Neural progenitor cell (in vitro differentiated cells): ENCODE measurements at regions not wholly inside any gene's neighbourhood (a gene's known extent, or its start where the extent isn't known, plus 50 kb on each side); places are given as distances from the start of the nearest gene placed in this dataset.

Source experiments
- DNase-seq: peaks from one replicate; pipeline ENCODE4 v3.0.0-alpha.2; 2016; ENCODE audit warnings: low spot score
- H2AFZ ChIP-seq: fragments of 200-600 bp; sonication (generic); replicated peaks from 2 replicates; pipeline ENCODE4 v1.6.1; 2016; ENCODE audit warnings: antibody characterized with exemption
- H3F3A ChIP-seq: fragments of 200-600 bp; sonication (generic); 2 replicates; pipeline ENCODE4 v1.6.1; 2016; ENCODE audit warnings: antibody characterized with exemption, low read depth
- H3K27ac ChIP-seq: fragments of 200-600 bp; sonication (generic); 2 replicates; pipeline ENCODE4 v1.5.1; 2016; ENCODE audit warnings: mild to moderate bottlenecking
- H3K27me3 ChIP-seq: fragments of 200-600 bp; sonication (generic); 2 replicates; pipeline ENCODE4 v1.6.1; 2016; ENCODE audit warnings: mild to moderate bottlenecking, moderate library complexity
- H3K36me3 ChIP-seq: fragments of 200-600 bp; sonication (generic); 2 replicates; pipeline ENCODE4 v1.5.1; 2016
- H3K4me1 ChIP-seq: fragments of 200-600 bp; sonication (generic); 2 replicates; pipeline ENCODE4 v1.6.1; 2016; ENCODE audit warnings: mixed run types
- H3K4me2 ChIP-seq: fragments of 200-600 bp; sonication (generic); 2 replicates; pipeline ENCODE4 v1.6.1; 2016
- H3K4me3 ChIP-seq: fragments of 200-600 bp; sonication (generic); 2 replicates; pipeline ENCODE4 v1.5.1; 2016
- H3K79me2 ChIP-seq: fragments of 200-600 bp; sonication (generic); 2 replicates; pipeline ENCODE4 v1.6.1; 2016; ENCODE audit warnings: low read depth
- H3K9ac ChIP-seq: fragments of 200-600 bp; sonication (generic); 2 replicates; pipeline ENCODE4 v1.6.1; 2016
- H3K9me3 ChIP-seq: fragments of 200-600 bp; sonication (generic); 2 replicates; pipeline ENCODE4 v1.5.1; 2016; ENCODE audit warnings: low read depth
- H4K20me1 ChIP-seq: fragments of 200-600 bp; sonication (generic); 2 replicates; pipeline ENCODE4 v1.6.1; 2016; ENCODE audit warnings: low read depth
- H3K27ac Mint-ChIP-seq: 3 replicates; pipeline ENCODE4 v1.8.0; 2021; ENCODE audit warnings: mixed read lengths
- H3K27me3 Mint-ChIP-seq: 2 replicates; pipeline ENCODE4 v1.8.0; 2022; ENCODE audit warnings: low read depth, mild to moderate bottlenecking, inconsistent platforms, moderate library complexity, mixed read lengths; ENCODE audit not compliant: insufficient read depth
- H3K36me3 Mint-ChIP-seq: 3 replicates; pipeline ENCODE4 v1.8.0; 2021; ENCODE audit warnings: mixed read lengths
- H3K4me1 Mint-ChIP-seq: 3 replicates; pipeline ENCODE4 v1.8.0; 2021; ENCODE audit warnings: mixed read lengths
- H3K4me3 Mint-ChIP-seq: 3 replicates; pipeline ENCODE4 v1.8.0; 2021; ENCODE audit warnings: mild to moderate bottlenecking, moderate library complexity, mixed read lengths
- H3K9me3 Mint-ChIP-seq: 3 replicates; pipeline ENCODE4 v1.8.0; 2020; ENCODE audit warnings: mixed read lengths
- CTCF ChIP-seq: fragments of 200-600 bp; sonication (generic); IDR thresholded peaks from 2 replicates; pipeline ENCODE4 v1.5.1; 2017; ENCODE audit warnings: antibody characterized with exemption, mild to moderate bottlenecking
- EZH2 ChIP-seq: fragments of 200-600 bp; sonication (generic); IDR thresholded peaks from 2 replicates; pipeline ENCODE4 v1.6.1; 2017; ENCODE audit warnings: antibody characterized with exemption, mild to moderate bottlenecking, moderate library complexity
- EZH2phosphoT487 ChIP-seq: fragments of 200-600 bp; sonication (generic); IDR thresholded peaks from 2 replicates; pipeline ENCODE4 v1.6.1; 2017; ENCODE audit warnings: antibody characterized with exemption

- Histone ChIP-seq H3F3A (no peaks in the 10 kb centered on the region), H4K20me1 (no peaks in the 10 kb centered on the region), H3K9me3 (no peaks in the 10 kb centered on the region), H3K4me2 (no peak overlapping the region), H2AFZ (no peak overlapping the region), H3K79me2 (no peaks in the 10 kb centered on the region), H3K27ac (no peak overlapping the region), H3K4me3 (no peak overlapping the region), H3K27me3 (no peaks in the 10 kb centered on the region), H3K4me1 (no peaks in the 10 kb centered on the region), H3K36me3 (no peaks in the 10 kb centered on the region), H3K9ac (no peak overlapping the region)
- peaks cover 5% of the 10 kb centered on the region for H3K27me3 Mint-ChIP-seq
- no peak overlapping the region for H3K27ac Mint-ChIP-seq
- H3K4me3 Mint-ChIP-seq, result no peak overlapping the region
- peaks cover 4% of the 10 kb centered on the region for H3K36me3 Mint-ChIP-seq
- no peak for TF ChIP-seq CTCF
- TF ChIP-seq EZH2, result no peak
- TF ChIP-seq EZH2phosphoT487, result no peak
- peaks cover 7% of the 10 kb centered on the region for H3K4me1 Mint-ChIP-seq
- DNase-seq, result no peak
- no peaks in the 10 kb centered on the region for H3K9me3 Mint-ChIP-seq
Measured at GRCh38 chr16:79756571-79756970, 156.0 kb upstream of the MAF start.

- H3K4me3 ChIP-seq, result no peak overlapping the region
- Mint-ChIP-seq H3K4me1 (peaks cover 7% of the 10 kb centered on the region), H3K4me3 (no peak overlapping the region), H3K27me3 (peaks cover 5% of the 10 kb centered on the region), H3K27ac (no peak overlapping the region), H3K9me3 (peaks cover 2% of the 10 kb centered on the region), H3K36me3 (peaks cover 6% of the 10 kb centered on the region)
- no peak overlapping the region for H3K9ac ChIP-seq
- TF ChIP-seq EZH2 (no peak), CTCF (no peak), EZH2phosphoT487 (no peak)
- no peaks in the 10 kb centered on the region for H3K36me3 ChIP-seq
- no peaks in the 10 kb centered on the region for H3F3A ChIP-seq
- no peak overlapping the region for H2AFZ ChIP-seq
- H4K20me1 ChIP-seq, result no peaks in the 10 kb centered on the region
- no peaks in the 10 kb centered on the region for H3K9me3 ChIP-seq
- no peak for DNase-seq
- no peak overlapping the region for H3K4me2 ChIP-seq
- no peaks in the 10 kb centered on the region for H3K79me2 ChIP-seq
- H3K27me3 ChIP-seq, result no peaks in the 10 kb centered on the region
- H3K27ac ChIP-seq, result no peak overlapping the region
- no peaks in the 10 kb centered on the region for H3K4me1 ChIP-seq
Measured at GRCh38 chr16:79754501-79754900, 154.0 kb upstream of the MAF start.

GRCh38 chr16:79754081-79754480, 153.5 kb upstream of the MAF start:
- H3F3A ChIP-seq, result no peaks in the 10 kb centered on the region
- no peaks in the 10 kb centered on the region for H3K79me2 ChIP-seq
- no peaks in the 10 kb centered on the region for H3K27me3 ChIP-seq
- no peaks in the 10 kb centered on the region for H3K4me1 ChIP-seq
- H3K27ac Mint-ChIP-seq, result no peak overlapping the region
- H3K4me3 Mint-ChIP-seq, result no peak overlapping the region
- H3K36me3 ChIP-seq, result no peaks in the 10 kb centered on the region
- H3K27me3 Mint-ChIP-seq, result peaks cover 5% of the 10 kb centered on the region
- no peaks in the 10 kb centered on the region for H4K20me1 ChIP-seq
- DNase-seq, result no peak
- H2AFZ ChIP-seq, result no peak overlapping the region
- H3K4me3 ChIP-seq, result no peak overlapping the region
- peaks cover 3% of the 10 kb centered on the region for H3K36me3 Mint-ChIP-seq
- no peaks in the 10 kb centered on the region for H3K9me3 ChIP-seq
- TF ChIP-seq CTCF, result no peak
- TF ChIP-seq EZH2, result no peak
- TF ChIP-seq EZH2phosphoT487, result no peak
- no peak overlapping the region for H3K27ac ChIP-seq
- peaks cover 7% of the 10 kb centered on the region for H3K4me1 Mint-ChIP-seq
- H3K9ac ChIP-seq, result no peak overlapping the region
- H3K9me3 Mint-ChIP-seq, result peaks cover 2% of the 10 kb centered on the region
- H3K4me2 ChIP-seq, result no peak overlapping the region
